A549 (cell line): ENCODE measurements at regions not wholly inside any gene's neighbourhood (a gene's known extent, or its start where the extent isn't known, plus 50 kb on each side); places are given as distances from the start of the nearest gene placed in this dataset.

ENCODE experiments used
- CEBPB ChIP-seq, 2 experiments: fragments of >200 bp in 1 of 2; sonication (Bioruptor Twin) in 1 of 2; formaldehyde crosslinking in 1 of 2; IDR thresholded peaks; 2 replicates each; pipeline ENCODE4 v1.6.1; 2012 to 2016
- EHMT2 ChIP-seq: fragments of 200-600 bp; sonication (generic); IDR thresholded peaks from 2 replicates; pipeline ENCODE4 v1.6.1; 2016; ENCODE audit warnings: antibody characterized with exemption, low read depth, mild to moderate bottlenecking, moderate library complexity
- JUNB ChIP-seq: fragments of >200 bp; sonication (Bioruptor Twin); formaldehyde crosslinking; IDR thresholded peaks from 2 replicates; pipeline ENCODE4 v1.6.1; 2016
- RFX5 ChIP-seq: fragments of 450-650 bp; IDR thresholded peaks from 2 replicates; pipeline ENCODE4 v1.7.1; 2014; ENCODE audit warnings: antibody characterized with exemption, mild to moderate bottlenecking, moderate library complexity
- SREBF2 ChIP-seq: fragments of 450-650 bp; IDR thresholded peaks from 2 replicates; pipeline ENCODE4 v1.6.1; 2014; ENCODE audit warnings: mild to moderate bottlenecking, moderate library complexity

DNA sequence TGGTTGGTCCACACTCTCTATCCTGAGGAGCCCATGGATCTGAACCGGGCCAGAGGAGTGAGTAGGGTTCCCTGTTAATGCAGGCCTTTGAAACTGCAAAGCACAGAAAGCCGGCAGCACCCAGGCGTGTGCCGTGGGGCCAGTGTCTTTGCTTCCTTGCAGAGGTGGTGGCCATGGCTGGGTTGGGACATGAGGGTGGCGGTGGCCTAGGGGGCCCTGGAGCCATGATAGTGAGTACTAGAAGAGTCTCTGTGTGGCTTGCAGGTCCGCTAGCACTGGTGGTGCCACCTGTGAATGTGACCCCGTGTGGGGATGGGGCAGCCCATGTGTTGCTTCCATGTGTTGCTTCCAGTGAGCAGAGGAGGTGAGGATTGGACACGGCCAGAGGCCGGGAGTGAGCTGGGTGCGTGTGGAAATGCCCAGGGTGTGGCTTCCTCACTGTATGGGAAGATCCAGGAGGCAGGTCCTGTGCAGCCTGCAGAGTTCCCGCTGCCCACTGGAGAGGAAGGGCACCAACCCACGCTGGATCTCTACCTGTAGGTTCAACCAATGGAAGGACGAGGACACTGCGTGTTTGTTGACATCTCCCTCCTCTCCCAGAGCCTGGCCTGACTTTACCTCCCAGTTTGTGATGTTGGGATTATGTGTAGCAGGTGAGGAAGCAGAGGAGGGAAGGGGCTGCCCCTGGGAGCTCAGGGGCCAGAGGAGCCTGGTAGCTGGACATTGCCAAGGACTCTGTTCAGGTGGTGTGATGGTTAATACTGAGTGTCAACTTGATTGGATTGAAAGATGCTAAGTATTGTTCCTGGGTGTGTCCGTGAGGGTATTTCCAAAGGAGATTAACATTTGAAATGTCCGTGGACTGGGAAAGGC is 796.6 kb downstream of the TBC1D22A start:
- TF ChIP-seq CEBPB (IDR thresholded peaks at IDR 0.05) (no peak), SREBF2 (no peak), JUNB (no peak), EHMT2 (no peak), RFX5 (no peak)
